ENCODE measurements at regions not wholly inside any gene's neighbourhood (a gene's known extent, or its start where the extent isn't known, plus 50 kb on each side); places are given as distances from the start of the nearest gene placed in this dataset.

DNA sequence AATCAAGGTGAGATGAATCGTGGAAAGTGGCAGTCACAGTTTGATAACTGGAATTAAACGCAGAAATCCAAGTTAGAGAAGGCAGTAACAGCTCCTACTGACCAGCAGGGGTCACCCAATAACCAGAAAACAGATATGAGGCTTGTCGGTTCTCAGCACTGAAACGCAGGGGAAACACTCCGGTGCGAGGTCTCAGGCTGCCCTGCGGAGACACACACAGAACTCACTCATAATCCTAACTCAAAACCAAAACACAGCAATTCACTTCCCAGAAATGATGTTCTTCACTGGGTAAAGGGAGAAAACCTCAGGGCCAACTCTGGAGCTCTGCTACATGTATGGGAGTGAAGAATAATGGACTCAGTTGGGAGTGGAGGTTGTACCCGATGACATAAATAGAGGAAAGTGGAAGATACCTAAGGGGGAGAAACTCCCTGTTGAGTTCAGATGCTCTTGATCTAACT lies 384.4 kb downstream of the RAPGEF2 start:
- TF ChIP-seq CTCF (IDR thresholded peaks at IDR 0.05; ENCODE audit: insufficient read depth, low read depth, low read length) (peak; percentile 92), EZH2 (IDR thresholded peaks at IDR 0.05; ENCODE audit: insufficient read depth, low read length) (no peak)
